Heart right ventricle (tissue), 16 donors: ENCODE measurements at regions not wholly inside any gene's neighbourhood (a gene's known extent, or its start where the extent isn't known, plus 50 kb on each side); places are given as distances from the start of the nearest gene placed in this dataset.

Experiments used
- ATAC-seq, 8 donors: fragments of 200-7000 bp; cut with Tn5 transposase; one replicate each; pipeline ENCODE4 v1.9.1; 2020; ENCODE audit warnings: mild to moderate bottlenecking in 8 of 8, moderate library complexity in 8 of 8, moderate number of reproducible peaks in 1 of 8
- DNase-seq, 2 donors: peaks; one replicate each; pipeline ENCODE4 v3.0.0-alpha.2; 2020
- H3K27ac ChIP-seq, 10 donors: fragments of 200-600 bp; sonication (generic) in 2 of 10; one replicate each; pipeline versions ENCODE4 v1.5.0 to v1.8.0; 2020 to 2022; ENCODE audit warnings: mild to moderate bottlenecking in 3 of 10
- H3K27me3 ChIP-seq, 7 donors: fragments of 200-600 bp; one replicate each; pipeline ENCODE4 v1.8.0; 2021 to 2022; ENCODE audit warnings: mild to moderate bottlenecking in 2 of 7
- H3K36me3 ChIP-seq, 9 donors: fragments of 200-600 bp; sonication (generic) in 1 of 9; one replicate each; pipeline versions ENCODE4 v1.5.0 to v1.8.0; 2020 to 2022; ENCODE audit warnings: mild to moderate bottlenecking in 2 of 9
- H3K4me1 ChIP-seq, 9 donors: fragments of 200-600 bp; sonication (generic) in 1 of 9; one replicate each; pipeline versions ENCODE4 v1.5.0 to v1.8.0; 2020 to 2022; ENCODE audit warnings: mild to moderate bottlenecking in 4 of 9
- H3K4me3 ChIP-seq, 10 donors: fragments of 200-600 bp; sonication (generic) in 2 of 10; one replicate each; pipeline versions ENCODE4 v1.5.0 to v1.8.0; 2020 to 2022; ENCODE audit warnings: mild to moderate bottlenecking in 7 of 10, moderate library complexity in 2 of 10
- H3K9me3 ChIP-seq, 11 donors: fragments of 200-600 bp in 10 of 11; sonication (generic) in 2 of 11; one replicate each; pipeline versions ENCODE4 v1.5.0 to v1.8.0; 2013 to 2022; ENCODE audit warnings: mild to moderate bottlenecking in 2 of 11, control low read depth in 1 of 11, moderate library complexity in 1 of 11
- WGBS, 2 donors: extraction: QIAGEN DNeasy Blood & Tissue Kit; methylation state at CpG; one replicate each; pipeline ENCODE4 v1.1.7; 2013; ENCODE audit warnings: inconsistent platforms in 1 of 2; 5-methylcytosine and 5-hydroxymethylcytosine counted together
- intact Hi-C, 10 donors: fragments of 100-400 bp; cut with DNase I; formaldehyde crosslinking; loops; one replicate each; pipeline versions ENCODE4 v1.11.1 to v1.14.2; 2022
- TF ChIP-seq, protein P1 (sequence below), 9 donors: fragments of 200-600 bp; sonication (generic) in 2 of 9; IDR thresholded peaks; one replicate each; pipeline versions ENCODE4 v1.5.0 to v1.8.0; 2021 to 2022; ENCODE audit warnings: antibody characterized with exemption in 9 of 9, mild to moderate bottlenecking in 5 of 9, moderate library complexity in 1 of 9
- donor health status: Arrhythmogenic right ventricular cardiomyopathy.
- donor health status: ischemic (EF 13 %, LVEDD 7.1; RV severe dilation, severe dysfunction).
- donor health status: healthy with polysubstance abuse.
- donor health status: DM: no; HTN: yes; CAD: no.
- donor health status: DM: no; HTN: no; CAD: no.
- donor health status: ischemic (EF 25% LVEDD 6.9; RV normal size, moderate dysfunction).
- donor health status: ischemic (EF 25% LVEDD 5.7; RV mildly dilated, moderate dysfunction).
- donor health status: healthy.
- donor health status: DM: yes; HTN: yes; CAD: no.
- donor health status: Ischemic cardiomyopathy.
- donor health status: ischemic (EF 35%, LVEDD 5.7; RV mildly dilated, moderate dysfunction).
- donor health status: nonischemic (EF 11% LVEDD 7.7; RV severe dilation, severe dysfunction).
- donor health status: DM: yes; HTN: yes; CAD: no.
- donor health status: PGD.
- donor health status: ischemic (EF 29% LVEDD 5.4; RV normal size, mild dysfunction).
- donor health status: nonischemic (EF 23%, LVEDD 6.1; RV moderate dilation, normal function).

DNA sequence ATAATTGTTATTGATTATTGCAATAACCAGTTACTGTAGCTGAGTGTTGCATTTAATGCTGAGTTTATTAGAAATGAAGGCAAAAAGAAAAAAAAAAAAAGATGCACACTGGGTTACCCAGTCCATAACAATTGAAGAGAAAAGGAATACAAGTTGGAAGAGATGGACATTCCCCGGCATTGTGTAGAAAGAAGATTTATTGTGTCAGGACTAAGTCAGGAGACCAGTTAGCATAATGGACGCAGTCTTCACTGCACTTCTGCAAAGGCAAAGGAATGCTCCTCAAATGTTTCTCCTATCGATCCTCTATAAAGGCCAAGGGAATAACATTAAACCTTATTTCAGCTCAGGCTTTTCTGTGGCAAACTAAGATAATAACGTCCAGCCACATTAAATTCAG, 157.8 kb downstream of the INSIG2 start:
- no peak for ATAC-seq
- intact Hi-C loops: no loop called here
- Histone ChIP-seq H3K4me3 (no peak overlapping the region), H3K27me3 (peaks cover 0 to 35% (median 6%) of the 10 kb centered on the region in 7 donors), H3K9me3 (no peaks in the 10 kb centered on the region), H3K27ac (no peak overlapping the region), H3K36me3 (no peaks in the 10 kb centered on the region), H3K4me1 (no peaks in the 10 kb centered on the region)
- 84 to 87% methylated on average over 4 of the region's 4 CpGs for WGBS, 2 donors
- TF ChIP-seq, protein P1, sequence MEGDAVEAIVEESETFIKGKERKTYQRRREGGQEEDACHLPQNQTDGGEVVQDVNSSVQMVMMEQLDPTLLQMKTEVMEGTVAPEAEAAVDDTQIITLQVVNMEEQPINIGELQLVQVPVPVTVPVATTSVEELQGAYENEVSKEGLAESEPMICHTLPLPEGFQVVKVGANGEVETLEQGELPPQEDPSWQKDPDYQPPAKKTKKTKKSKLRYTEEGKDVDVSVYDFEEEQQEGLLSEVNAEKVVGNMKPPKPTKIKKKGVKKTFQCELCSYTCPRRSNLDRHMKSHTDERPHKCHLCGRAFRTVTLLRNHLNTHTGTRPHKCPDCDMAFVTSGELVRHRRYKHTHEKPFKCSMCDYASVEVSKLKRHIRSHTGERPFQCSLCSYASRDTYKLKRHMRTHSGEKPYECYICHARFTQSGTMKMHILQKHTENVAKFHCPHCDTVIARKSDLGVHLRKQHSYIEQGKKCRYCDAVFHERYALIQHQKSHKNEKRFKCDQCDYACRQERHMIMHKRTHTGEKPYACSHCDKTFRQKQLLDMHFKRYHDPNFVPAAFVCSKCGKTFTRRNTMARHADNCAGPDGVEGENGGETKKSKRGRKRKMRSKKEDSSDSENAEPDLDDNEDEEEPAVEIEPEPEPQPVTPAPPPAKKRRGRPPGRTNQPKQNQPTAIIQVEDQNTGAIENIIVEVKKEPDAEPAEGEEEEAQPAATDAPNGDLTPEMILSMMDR (IDR thresholded peaks at IDR 0.05): no peak
- no peak for DNase-seq

DNA sequence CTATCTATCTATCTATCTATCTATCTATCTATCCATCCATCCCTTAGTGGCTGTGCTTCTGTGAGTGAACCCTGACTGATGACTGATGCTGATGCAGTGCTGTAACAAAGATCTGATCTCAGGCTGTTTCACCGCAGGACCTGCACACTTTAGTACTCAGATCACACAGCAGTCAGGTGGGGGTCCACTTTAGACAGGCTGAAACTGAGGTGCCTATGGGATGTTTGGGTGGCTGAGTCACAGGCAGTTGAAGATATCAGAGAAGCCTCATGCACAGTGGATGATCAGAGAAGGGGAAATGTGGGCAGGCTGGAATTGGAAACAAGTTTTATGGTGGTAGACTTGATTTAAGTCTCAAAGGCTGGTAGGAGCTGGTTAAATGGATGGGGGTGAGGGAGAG, 156.4 kb downstream of the INSIG2 start:
- intact Hi-C loops: no loop called here
- no peak for ATAC-seq

DNA sequence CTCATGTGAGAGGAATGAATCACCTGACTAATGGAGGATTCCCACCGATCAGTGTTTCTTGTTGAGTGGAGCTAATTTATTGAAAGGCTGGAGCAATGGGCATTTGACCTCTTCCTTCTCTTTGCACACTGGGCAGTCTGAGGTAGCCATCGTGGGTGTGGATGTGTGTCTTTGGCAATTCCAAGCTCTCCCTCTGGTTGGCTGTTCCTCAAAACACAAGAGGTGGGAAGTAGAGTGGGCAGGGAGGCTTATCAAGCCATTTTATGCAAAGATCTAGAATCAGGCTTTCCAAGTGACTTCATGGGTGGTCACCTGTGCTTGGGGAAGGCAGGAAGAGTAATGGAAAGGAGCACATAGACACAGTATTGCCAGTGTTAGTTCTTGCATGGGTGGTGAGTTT, 154.8 kb downstream of the INSIG2 start:
- ATAC-seq (no peak), DNase-seq (no peak)
- no peak overlapping the region for H3K27ac ChIP-seq
- TF ChIP-seq, protein P1 (IDR thresholded peaks at IDR 0.05): no peak
- WGBS, 2 donors: 57 to 69% methylated on average over 2 of the region's 2 CpGs
- H3K36me3 ChIP-seq: no peaks in the 10 kb centered on the region
- H3K4me3 ChIP-seq: no peak overlapping the region
- H3K9me3 ChIP-seq: peaks cover 0 to 3% (median 0%) of the 10 kb centered on the region in 11 donors
- intact Hi-C loops: no loop called here
- no peaks in the 10 kb centered on the region for H3K4me1 ChIP-seq
- peaks cover 0 to 34% (median 8%) of the 10 kb centered on the region in 7 donors for H3K27me3 ChIP-seq

More for the DNA sequence above, 156.4 kb downstream of the INSIG2 start:
- H3K36me3 ChIP-seq: no peaks in the 10 kb centered on the region
- WGBS, 2 donors: 95 to 96% methylated on average over 1 of the region's 1 CpG
- no peaks in the 10 kb centered on the region for H3K9me3 ChIP-seq
- no peak for DNase-seq
- TF ChIP-seq, protein P1 (IDR thresholded peaks at IDR 0.05): no peak
- no peak overlapping the region for H3K4me3 ChIP-seq
- H3K4me1 ChIP-seq: no peaks in the 10 kb centered on the region
- H3K27ac ChIP-seq: no peak overlapping the region
- peaks cover 0 to 36% (median 6%) of the 10 kb centered on the region in 7 donors for H3K27me3 ChIP-seq

DNA sequence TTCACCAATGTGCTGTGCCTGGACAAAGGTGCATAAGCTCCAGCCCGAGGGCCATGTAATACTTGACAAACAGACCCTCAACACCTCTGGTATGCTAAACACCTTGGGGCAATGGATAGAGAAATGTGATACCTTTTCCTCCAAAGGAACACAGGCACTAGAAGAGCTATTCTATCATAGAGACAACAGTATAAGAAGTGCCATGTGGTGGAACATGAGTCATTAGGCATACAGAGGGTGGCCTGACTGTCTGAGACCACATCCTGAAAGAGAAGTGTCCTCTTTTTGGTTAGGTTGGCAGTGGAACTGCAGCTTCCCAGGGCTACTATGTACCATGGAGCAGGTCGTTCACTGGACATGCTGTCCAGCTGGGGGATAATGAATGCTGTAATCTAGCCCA, 153.9 kb downstream of the INSIG2 start:
- ATAC-seq: no peak
- WGBS, 2 donors: 46 to 52% methylated on average over 2 of the region's 2 CpGs
- H3K27me3 ChIP-seq: peaks cover 0 to 42% (median 15%) of the 10 kb centered on the region in 7 donors
- no peak for DNase-seq
- H3K36me3 ChIP-seq: no peaks in the 10 kb centered on the region
- H3K4me1 ChIP-seq: no peaks in the 10 kb centered on the region
- TF ChIP-seq, protein P1 (IDR thresholded peaks at IDR 0.05): no peak
- intact Hi-C loops: no loop called here
- peaks cover 0 to 3% (median 0%) of the 10 kb centered on the region in 11 donors for H3K9me3 ChIP-seq
- no peak overlapping the region for H3K27ac ChIP-seq
- no peak overlapping the region for H3K4me3 ChIP-seq
